GM19025 (cell line): ENCODE measurements at regions not wholly inside any gene's neighbourhood (a gene's known extent, or its start where the extent isn't known, plus 50 kb on each side); places are given as distances from the start of the nearest gene placed in this dataset.
"Not testable (repeated sequence)": the region's sequence is repeated elsewhere in the genome, so short reads cannot be mapped to it uniquely, and the experiment has no call there.

Experiments used
- ATAC-seq: cut with Tn5 transposase; IDR thresholded peaks from one replicate; pipeline ENCODE4 v1.9.1; 2021; ENCODE audit warnings: mild to moderate bottlenecking, low read depth, moderate library complexity; ENCODE audit not compliant: unreplicated experiment

GRCh38 chr18:22726469-22726868, 206.7 kb upstream of the RBBP8 start:
- ATAC-seq: no peak

DNA sequence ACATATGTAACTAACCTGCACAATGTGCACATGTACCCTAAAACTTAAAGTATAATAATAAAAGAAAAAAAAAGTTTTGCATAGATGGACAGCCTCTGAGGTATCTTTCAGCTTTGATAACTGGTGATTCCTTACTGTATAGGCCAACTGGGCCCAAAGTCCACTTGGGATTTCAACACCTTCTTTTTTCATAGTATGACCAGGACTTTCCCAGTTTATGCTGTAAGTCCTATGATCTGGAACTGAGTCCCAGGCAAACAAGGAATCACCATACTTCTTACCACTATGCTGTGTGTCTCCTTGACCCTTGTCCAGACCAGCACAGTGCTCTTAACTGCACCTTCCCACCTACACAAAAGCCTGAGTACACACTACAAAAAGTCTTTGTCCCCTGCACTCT, 205.1 kb upstream of the RBBP8 start:
- no peak for ATAC-seq

GRCh38 chr18:22728481-22729105, 204.5 kb upstream of the RBBP8 start:
- no peak for ATAC-seq

- ATAC-seq: no peak
Observed at GRCh38 chr18:22731398-22731797, 201.7 kb upstream of the RBBP8 start.

DNA sequence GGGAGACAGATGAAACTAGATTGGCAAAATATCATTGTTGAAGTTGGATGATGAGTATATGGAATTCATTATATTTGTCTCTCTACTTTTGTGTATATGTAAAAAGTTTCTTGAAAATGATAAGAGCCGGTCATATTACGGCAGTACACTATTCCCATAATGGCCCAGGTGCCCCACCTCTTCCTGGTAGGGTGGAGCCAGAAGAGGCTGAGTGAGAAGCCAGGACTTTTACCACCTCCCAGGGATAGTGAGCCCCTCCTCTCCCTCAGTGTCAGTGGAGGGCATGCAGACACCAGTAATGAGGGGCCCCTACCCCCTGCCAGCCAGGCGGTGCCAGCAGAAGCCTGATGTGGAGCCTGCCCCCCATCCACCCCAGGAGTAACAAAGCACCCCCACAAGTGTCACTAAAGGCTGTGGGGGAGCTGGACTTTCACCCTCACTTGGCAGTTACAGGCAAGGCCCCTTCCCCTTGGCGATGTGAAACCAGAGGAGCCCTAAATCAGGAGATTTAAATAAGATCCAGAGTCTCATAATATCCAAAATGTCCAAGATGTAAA, 198.9 kb upstream of the RBBP8 start:
- no peak for ATAC-seq

- no peak for ATAC-seq
Observed at GRCh38 chr18:22734791-22735627, 198.1 kb upstream of the RBBP8 start.

DNA sequence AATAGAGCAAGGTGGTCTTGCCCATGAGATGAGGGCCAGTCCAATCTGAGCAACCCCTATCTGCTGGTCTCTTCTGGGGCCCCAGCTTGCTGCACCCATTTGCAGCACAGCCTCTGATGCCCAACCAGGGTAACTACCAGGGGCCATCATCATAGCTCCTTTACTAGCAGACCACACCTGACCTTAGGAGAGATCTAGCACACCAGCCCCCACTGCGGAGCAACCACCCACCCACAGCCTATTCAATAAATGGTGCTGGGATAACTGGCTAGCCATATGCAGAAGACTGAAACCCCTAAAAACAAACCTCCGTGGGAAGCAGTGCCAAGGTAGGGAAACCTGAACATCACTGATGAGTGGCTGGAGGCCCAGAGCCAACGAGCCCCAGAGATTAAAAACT, 196.1 kb upstream of the RBBP8 start:
- ATAC-seq: no peak

DNA sequence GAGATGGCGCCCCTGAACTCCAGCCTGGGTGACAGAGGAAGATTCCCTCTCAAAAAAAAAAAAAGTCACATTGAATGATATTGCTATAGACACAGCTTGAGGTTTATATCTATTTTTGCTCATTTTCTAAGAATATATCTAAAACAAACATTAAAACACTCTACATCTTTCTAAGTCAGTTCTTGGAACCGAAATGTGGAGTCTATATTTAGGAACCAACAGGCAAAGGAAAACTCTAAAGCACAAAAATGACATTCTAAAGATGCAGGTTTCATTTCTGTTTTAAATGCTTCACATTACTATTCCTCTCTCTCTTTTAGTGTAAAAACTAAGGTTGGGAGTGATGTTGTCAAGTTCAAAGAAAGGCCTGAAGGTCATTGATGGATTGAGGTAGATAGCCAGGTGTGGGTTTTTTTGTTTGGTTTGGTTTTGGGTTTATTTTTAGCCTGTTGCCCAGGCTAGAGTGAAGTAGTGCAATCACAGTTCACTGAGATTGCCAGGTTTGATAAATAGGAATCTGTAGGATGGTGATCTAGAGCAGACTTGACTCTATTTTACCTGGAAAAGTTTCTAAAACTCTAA, 194.0 kb upstream of the RBBP8 start:
- no peak for ATAC-seq

DNA sequence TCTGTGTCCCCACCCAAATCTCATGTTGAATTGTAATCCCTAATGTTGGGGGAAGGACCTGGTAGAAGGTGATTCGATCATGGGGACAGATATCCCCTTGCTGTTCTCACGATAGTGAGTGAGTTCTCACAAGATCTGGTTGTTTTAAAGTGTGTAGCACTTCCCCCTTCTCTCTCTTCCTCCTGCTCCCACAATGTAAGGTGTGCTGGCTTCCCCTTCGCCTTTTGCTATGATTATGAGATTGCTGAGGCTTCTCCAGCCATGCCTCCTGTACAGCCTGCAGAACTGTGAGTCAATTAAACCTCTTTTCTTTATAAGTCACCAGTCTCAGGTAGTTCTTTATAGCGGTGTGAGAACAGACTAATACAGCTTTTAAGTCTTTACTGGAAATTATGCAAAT, 193.3 kb upstream of the RBBP8 start:
- ATAC-seq: no peak

DNA sequence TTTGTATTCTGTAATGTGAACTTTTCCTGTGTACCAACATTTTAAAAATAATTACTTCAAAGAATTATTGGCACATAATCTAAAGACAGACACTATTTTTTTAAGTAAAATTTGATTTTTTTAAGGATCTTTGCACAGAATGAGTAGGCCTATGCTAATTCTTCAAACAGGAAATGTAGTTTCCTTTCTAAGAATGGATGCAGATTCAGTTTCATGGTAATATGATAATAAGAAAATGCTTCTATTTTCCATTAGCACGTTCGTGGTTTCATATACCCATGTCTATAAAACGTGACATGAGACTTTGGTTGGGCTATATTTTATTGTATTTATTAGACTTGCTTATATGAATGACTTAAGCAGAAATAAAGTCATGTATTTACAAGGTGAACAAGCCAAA, 191.8 kb upstream of the RBBP8 start:
- ATAC-seq: no peak

DNA sequence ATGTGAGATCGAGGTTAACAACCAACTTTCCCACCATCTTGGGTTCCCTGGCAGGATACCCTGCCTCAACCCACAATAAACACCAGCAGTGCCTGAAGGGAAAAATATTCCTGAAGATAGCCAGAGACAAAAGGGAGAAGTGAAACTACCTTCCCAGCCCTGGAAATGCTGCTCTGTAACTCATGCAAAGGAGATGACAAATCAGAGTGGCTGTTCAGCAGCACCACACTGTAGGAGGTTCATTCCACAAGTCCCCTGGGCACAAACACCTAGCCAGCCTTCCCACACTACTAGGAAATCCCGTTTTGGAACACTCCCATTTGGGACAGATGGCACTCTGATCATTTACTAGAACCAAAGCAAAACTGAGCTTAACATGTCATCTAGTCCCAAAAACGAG, 190.7 kb upstream of the RBBP8 start:
- ATAC-seq: no peak

- no peak for ATAC-seq
Observed at GRCh38 chr18:22745966-22746365, 187.2 kb upstream of the RBBP8 start.

GRCh38 chr18:22752014-22752413, 181.1 kb upstream of the RBBP8 start:
- no peak for ATAC-seq

DNA sequence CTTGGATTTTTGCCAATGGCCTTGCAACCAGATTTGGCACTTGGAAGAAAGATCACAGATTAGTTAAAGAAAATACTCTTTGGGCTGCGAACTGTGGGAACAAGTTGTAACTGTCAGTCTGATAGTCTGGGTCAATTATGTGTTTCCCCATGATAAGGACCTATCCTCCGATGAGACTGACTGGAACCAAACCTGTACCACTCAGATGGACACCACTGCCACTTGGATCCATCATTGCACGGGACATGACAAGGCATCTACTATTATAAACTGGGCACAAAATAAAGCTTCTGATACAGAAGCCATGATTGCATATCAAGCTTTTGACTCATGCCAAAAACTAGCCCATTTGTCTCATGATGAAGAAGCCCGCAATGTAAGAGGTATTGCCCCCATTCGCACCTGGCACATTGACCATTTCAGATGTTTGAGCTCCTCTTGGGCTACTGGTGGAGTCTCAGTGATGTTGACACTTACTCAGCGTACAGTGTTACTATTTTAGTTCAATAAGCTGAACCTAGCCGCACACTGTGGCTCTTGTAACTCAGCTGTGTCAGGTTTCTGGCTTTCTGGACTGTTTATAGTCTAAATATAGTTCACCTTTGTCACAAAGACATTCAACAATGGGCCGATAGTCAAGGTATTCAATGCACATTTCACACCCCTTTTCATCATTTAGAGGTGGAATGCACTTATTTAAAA, 179.8 kb upstream of the RBBP8 start:
- ATAC-seq: no peak

GRCh38 chr18:22764005-22764404, 169.1 kb upstream of the RBBP8 start:
- not testable (repeated sequence) for ATAC-seq

- no peak for ATAC-seq
Observed at GRCh38 chr18:22765896-22766295, 167.2 kb upstream of the RBBP8 start.

GRCh38 chr18:22767653-22768052, 165.5 kb upstream of the RBBP8 start:
- no peak for ATAC-seq

GRCh38 chr18:22773944-22774343, 159.2 kb upstream of the RBBP8 start:
- ATAC-seq: no peak

GRCh38 chr18:22778996-22779395, 154.1 kb upstream of the RBBP8 start:
- no peak for ATAC-seq

DNA sequence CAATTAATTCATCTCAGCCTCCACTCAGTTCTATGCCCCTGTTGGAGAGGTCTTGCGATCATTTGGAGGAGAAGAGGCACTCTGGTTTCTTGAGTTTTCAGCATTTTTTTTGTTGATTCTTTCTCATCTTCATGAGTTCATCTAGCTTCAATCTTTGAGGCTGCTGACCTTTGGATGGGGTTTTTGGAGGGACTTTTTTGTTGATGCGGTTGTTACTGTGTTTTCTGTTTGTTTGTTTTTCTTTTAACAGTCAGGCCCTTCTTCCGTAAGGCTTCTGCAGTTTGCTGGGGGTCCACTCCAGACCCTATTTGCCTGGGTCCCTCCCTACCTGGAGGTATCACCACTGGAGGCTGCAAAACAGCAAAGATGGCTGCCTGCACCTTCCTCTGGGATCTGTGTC, 149.9 kb upstream of the RBBP8 start:
- ATAC-seq: no peak

DNA sequence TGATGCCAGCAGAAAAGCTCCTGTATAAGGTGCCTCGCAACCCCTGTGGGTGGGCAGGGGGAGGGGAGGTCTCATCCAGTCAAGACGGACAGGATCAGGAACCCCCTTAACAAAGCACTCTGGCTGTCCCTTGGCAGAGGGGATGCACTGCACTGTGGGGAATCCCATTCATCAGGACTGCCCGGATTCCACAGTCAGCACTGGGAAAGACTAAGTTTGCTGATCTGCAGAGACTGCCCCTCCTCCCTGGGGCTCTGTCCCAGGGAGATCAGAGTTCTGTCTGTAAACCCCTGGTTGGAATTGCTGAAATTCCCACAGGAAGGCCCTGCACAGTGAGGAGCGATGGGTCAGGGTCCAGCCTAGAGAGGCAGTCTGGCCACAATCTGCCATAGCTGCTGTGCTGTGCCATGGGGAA, 149.5 kb upstream of the RBBP8 start:
- no peak for ATAC-seq
